ENCODE measurements at regions not wholly inside any gene's neighbourhood (a gene's known extent, or its start where the extent isn't known, plus 50 kb on each side); places are given as distances from the start of the nearest gene placed in this dataset.

GRCh38 chr5:133681896-133682295 lies 69.6 kb upstream of the FSTL4 start:
- DNase-seq, result no peak

GRCh38 chr5:133680830-133681565 lies 68.7 kb upstream of the FSTL4 start:
- no peak for DNase-seq

DNA sequence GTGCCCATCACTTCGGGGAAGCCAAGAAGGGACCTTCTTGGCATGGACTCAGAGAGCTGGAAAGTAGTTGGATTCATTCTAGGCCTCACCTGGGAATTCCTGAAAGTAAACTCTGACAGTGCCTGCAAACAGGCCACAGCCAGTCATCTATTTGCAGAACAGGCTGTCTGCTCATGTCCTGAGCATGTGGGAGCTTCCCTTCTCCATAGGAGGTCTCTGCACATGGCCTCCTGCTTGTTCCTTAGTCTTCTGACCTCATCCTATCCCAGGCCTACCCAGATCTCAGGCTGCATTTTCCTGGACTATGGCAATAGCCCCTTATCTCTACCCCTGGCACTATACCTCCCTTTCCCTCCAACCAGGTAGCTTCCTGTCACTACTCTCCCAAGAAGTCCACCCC lies 67.2 kb upstream of the FSTL4 start:
- no peak for DNase-seq

DNA sequence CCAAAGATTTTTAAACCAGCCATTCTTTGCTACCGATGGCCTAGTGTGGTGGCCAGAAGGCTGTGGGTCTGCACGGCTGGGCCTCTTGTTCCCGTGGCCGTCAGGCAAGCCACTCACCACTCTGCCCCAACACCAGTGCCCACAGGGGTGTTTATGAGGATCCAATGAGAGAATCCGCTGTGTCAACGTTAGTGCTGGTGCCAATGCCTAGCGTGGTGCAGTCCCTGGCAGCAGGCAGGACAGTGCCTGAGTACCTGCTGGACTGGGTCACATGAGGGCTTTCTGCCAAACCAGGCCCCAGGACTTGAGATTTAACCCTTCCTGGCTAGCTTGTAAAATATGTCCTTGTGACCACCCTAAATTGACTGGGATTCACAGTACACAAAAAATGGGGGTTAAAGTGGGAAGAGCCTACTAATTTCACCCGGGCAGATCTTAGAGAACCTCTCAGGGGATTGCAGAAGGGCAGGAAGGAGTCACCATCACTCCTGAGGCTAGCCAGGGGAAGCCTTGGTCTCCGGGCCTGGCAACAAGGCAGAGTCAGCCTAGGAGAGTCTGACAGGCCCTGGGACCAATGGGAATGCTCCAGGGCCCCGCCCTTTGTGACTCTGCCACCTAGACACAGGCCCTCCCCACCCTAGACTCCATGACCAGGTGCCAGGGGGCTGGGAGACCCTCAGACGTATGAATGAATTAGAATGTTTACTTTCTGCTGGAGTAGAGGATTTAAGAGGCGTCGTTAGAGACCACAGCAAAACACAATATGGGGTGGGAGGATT lies 63.2 kb upstream of the FSTL4 start:
- no peak for DNase-seq

DNA sequence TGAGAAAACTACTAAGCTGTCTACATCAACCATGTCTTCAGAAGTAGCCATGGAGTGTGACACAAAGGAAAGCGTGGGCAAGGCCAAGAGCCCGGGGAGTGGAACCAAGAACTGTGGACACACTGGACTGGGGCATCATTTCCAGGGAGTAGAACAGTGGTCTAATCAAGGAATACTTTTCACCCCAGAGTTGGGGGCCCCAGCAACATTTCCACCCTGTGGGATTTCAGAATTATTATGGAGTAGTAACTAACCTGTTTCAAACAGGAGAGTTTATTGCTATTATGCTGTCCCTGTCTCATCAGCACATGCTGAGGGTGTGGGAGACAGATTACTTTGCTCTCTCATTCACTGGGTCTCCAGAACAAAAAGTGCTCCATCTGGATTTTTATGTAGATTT lies 58.0 kb upstream of the FSTL4 start:
- no peak for DNase-seq

DNA sequence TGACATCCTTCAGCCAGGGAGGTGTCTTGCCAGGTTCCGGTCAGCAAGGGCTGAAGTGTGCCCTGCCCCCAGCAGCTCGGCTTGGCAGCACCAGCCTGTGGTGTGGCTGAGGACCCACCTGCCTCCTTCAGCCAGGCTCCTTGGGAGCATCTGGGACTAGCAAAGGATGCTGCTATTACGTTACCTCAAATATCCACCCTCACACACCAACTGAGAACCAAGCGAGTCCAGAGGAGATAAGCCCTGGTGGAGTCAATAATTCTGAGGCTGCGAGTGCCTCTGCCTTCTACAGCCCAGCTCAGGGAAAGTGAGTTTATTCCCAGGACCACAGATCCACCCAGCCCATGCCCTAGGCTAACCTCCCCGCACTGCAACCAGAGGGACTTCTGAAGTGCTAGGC lies 57.1 kb upstream of the FSTL4 start:
- DNase-seq, result no peak

DNA sequence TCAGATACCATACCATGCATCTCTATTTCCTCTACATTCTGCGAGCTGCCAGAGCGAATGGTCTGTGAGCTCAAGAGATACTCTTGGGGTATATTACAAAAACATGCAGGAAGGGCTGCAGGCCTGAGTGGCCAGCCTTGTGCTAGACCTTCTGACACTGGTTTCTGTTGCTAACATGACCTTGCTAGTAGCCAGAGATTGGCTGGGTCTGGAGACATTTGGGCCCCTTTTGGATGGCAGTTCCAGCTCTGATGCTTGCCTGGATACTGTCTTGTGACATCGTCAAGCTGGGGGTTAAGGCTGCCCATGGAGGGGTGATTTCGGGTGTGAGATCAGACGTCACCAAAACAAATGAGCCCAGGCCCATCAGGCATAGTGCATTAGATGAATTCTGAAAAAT lies 56.1 kb upstream of the FSTL4 start:
- no peak for DNase-seq

DNA sequence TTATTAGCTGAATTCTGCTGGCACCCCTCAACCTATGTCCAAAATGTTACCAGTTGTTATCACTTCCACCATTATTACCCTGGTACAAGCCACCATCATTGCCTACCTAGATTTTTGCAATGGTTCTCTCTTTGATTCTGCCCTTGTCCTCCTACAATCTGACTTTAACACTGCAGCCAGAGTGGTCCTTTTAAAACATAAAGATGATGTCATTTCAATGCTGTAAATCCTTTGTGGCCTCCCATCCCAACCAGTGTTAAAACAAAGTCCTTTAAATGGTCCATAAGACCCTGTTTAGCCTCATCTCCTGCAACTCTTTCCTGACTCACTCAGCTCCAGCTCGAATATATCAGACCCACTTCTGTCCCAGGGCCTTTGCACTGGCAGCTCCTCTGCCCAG lies 54.9 kb upstream of the FSTL4 start:
- DNase-seq, result no peak

GRCh38 chr5:133665571-133665970 lies 53.2 kb upstream of the FSTL4 start:
- no peak for DNase-seq

GRCh38 chr5:133664422-133664821 lies 52.1 kb upstream of the FSTL4 start:
- DNase-seq, result no peak

DNA sequence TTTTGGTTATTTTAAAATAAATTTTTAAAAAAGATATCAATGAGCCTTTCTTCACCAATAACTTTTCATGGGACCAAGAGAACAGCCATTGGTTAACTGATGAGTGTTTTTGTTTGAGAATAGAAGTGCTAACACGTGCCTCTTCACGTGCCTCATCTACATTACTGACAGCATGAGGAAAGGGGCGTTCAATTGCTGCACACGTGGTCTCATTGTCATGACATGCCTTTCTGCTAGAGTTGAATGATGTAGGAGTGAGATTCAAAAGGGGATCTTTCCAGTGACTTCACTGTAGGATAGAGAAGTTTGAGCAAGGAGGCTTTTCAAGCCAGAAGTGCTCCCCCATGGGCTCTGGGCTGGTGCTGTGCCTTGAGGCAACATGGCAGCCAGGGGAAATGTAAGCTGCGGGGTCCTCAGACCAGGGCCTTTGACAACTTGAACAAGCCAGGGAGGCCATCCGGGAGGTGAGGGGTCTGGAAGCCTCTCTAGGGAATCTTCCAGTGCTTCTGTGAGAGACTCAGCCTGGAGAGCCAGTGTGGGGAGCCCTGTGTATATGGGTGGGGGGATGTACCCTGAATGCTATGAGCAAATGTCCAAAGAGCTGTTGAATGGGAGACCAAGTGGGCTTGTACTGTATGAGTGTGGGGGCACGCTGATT lies 51.2 kb upstream of the FSTL4 start:
- DNase-seq, result no peak

GRCh38 chr5:133662578-133662977 lies 50.2 kb upstream of the FSTL4 start:
- DNase-seq, result no peak

Data from retina (tissue), 1 donor.